T-helper 1 cell treated with Interleukin-12 subunit alpha and Interleukin-12 subunit beta and Interleukin-4 antibody, amounts not matched to agents 30 ng/mL and 1 ng/mL, for 36 hours (primary cell): ENCODE measurements at regions not wholly inside any gene's neighbourhood (a gene's known extent, or its start where the extent isn't known, plus 50 kb on each side); places are given as distances from the start of the nearest gene placed in this dataset.

ENCODE experiments used
- intact Hi-C: fragments of 100-400 bp; cut with micrococcal nuclease; formaldehyde crosslinking; loops from one replicate; pipeline ENCODE4 v1.15.1; 2024

DNA sequence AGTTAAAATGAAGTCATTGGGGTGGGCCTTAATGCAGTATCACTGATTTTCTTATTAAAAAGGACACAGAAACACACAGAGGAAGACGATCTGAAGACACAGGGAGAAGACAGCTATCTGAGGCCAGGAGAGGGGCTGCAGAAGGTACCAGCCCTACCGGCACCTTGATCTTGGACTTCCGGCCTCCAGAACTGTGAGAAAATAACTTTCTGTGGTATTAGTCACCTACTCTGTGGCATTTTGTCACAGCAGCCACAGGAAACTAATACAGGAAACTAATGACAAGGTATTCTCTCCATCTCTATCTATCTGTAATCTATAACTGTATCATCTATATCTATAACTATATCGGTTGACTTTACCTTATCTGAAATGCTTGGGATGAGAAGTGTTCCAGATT lies 1149.5 kb downstream of the BCL11B start:
- intact Hi-C loops: no loop called here

DNA sequence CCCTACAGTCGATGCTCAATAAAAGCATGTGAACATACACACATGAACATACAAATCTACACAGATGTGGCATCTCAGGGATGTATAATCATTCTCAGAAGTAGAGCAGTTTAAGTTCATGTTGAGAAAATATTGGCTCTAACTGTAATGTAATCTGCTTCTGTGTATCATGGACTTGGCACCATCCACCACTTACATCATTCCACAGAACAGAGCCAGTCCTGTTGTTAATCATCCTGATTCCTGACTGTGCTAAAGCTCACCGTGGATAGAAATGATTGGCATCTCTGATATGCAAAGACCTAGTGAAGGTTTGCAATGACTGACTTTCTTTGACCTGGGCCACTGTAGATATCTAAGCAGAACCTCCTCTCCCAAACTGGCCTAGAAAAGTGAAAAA lies 1141.3 kb downstream of the BCL11B start:
- intact Hi-C loops: loop anchor here (10.0 kb wide), 3 partner anchors 444 to 836 kb away; no protein-coding TSS in a partner anchor

DNA sequence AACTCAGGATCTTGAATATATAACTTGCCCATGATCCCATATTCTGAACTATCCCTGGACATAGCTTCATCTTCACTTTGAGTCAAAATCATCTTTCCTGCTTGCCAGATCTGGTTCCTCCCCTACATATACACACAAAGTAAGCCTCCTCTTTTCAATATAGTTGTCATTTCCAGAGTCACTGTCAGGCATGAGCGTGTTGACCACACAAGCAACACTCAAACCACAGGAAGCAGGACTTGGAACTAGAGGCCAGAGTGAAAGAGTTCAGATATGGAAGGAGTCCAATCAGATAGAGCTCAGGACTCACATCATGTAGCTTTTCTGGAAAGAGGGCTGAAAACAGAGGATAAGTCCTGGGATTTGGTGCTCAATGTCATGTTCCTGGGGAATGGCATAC lies 1140.6 kb downstream of the BCL11B start:
- intact Hi-C loops: loop anchor here (10.0 kb wide), 3 partner anchors 443 to 837 kb away; no protein-coding TSS in a partner anchor

DNA sequence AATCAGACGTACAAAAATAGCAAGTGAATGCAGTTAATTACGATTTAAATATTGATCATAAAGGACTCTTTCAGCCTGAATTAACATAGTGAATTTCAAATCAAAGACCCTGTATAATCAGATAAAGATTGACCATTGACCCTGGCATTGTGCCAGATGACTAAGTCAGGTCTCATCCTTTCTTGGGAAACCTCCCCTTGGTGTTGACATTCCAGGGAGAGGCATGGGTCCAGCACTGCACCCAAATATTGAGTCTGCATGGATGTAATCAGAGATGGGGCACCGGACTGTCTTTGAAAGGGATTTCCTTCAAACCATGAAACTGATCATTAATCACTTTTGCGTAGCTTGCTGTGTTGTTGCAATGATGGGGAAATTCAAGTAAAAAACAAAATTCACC lies 1138.2 kb downstream of the BCL11B start:
- intact Hi-C loops: loop anchor here (10.0 kb wide), 3 partner anchors 441 to 839 kb away; no protein-coding TSS in a partner anchor

DNA sequence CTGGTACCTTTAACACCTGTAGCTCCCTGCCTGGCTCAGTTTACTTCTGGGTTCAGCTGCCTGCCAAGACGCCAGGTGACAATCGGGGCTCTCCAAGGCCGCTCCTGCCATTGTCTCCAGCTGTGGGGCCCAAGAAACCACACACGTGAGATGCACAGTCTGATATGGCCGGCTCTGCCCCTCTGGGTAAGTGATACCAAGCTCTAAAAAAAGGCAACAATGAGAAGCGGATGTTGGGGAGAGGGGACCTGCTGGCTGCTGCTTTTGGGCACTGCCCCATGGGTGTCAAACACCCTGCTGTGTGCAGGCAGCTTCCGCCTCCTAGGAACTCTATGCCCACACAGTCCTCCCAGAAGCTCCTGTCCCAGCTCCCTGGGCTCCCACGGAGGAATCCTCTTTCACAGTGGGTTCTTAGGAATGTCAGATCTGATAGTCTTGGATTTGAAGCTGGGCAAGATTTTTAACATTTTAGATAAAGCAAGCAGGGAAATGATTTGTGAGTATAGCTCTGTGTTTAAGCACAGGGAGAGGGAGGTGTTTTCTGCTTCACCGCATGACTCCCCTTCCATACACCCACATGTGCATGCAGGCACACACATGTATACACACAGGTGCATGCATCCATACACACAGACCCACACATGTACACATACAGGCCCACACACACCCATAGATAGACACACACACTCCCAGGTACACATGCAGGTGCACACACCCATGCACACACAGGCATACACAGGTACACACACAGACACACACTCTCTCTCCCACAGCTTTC lies 1135.8 kb downstream of the BCL11B start:
- intact Hi-C loops: loop anchor here (5.0 to 10.0 kb wide), 10 partner anchors 236 to 959 kb away; no protein-coding TSS in a partner anchor

DNA sequence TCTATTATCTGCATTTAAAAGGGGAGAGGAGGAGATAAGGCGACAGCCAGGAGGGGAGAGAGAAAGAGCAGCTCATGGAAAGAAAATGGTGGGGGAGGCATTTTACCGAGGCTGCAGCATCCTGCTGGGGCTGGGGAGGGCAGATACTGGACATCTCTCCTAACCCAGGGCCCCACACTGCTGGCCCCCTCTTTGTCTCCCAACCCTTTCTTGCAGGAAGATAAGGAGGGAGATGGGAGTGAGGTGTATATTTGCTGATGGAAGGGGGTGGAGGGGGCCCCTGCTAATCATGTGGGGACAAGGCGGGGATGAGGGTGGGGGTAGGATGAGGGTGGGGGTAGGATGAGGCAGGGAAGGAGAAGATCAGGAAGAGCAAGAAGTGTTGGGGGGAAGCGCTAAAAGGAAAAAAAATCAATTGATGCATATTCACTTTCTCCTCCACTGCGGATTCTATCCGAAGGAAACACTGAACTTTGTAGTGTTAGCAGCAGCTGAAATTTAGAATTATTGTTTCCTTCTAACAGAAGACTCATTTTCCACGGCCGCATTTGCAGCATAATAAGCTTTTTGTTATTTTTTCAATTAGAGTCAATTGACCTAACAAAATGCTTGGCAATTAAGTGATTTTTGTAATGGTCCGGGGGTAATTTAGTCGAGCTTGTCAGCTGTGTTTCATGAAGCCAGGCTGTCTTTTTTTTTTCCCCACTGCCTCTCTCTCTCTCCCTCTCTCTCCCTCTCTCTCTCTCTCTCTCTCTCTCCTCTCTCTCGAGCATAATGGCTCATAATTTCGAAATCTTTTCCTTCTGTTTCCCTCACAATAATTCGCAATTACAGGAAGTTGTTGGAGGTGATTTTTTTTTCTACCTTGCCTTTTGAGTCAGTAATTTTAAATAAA lies 1134.6 kb downstream of the BCL11B start:
- intact Hi-C loops: loop anchor here (1.0 to 10.0 kb wide), 19 partner anchors 40 to 1277 kb away; partner anchors contain the start of gene BCL11B

DNA sequence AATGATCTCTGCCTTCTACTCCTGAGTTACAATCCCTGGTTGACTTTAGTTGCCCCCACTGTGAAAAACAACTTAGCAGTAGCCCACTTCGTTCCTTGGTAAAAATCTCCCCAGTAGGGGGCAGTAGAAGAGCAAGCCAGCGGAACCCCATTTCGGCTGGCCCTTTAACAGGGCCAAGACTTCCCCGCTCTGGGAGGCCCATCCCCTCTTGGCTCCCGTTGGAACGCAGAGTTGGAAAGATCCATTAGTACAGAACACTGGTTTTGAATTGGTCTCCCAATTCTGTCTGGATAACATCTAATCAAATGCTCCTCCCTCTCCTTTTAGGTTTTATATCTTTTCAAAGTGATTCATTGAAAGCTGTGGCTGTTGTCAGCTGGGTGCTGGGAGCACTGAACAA lies 1133.3 kb downstream of the BCL11B start:
- intact Hi-C loops: loop anchor here (1.0 to 10.0 kb wide), 19 partner anchors 39 to 1276 kb away; partner anchors contain the start of gene BCL11B

DNA sequence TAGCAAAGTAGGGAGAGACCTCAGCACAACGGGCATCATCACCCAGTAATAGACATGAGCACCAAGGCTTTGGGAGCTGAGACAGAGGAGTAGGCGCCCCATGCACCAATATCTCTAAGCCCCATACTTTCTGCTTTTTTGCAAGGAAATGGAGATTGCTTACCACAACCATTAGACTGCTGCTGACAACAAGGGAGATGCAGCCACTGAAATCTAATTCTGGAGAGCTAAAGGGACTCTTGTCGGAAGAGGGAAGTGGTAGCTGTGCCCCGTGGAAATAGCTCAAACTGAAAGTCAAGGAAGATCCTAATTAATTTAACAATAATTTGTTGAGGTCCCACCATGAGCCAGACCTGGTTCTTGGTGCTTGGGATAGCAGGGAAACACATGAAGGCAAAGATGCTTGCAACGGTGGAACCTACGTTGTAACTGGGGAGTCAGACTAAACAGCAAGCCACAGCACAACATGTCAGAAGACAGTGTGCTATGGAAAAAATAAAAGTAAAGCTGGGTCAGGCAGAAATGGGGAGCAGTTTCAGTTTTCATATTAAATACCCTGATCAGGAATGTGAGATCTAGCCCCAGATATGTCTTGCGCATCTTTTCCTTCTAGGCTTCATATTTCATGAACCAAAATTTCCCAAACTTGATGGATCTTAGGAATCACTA lies 1131.0 kb downstream of the BCL11B start:
- intact Hi-C loops: loop anchor here (1.0 to 10.0 kb wide), 3 partner anchors 86 to 1344 kb away; partner anchors contain the start of gene VRK1

DNA sequence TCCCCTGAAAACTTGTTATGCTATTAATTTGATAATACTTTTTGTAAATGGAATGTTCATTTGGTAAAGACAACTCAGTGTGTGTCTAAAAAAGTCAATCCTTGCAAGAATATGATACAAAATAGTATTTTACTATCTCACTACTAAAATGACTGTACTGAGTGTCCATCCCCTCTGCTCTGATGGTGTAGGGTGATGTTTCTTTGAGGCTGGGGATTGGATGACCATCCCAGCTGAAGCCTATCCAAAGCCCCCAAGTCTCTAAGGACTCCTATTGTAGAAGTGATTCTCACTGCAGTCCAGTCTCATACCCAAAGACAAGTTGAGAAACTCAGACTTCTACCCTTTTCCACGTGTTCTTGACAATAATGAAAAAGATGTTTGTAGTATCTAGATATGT lies 1128.4 kb downstream of the BCL11B start:
- intact Hi-C loops: loop anchor here (5.0 to 10.0 kb wide), 2 partner anchors 211 to 1346 kb away; partner anchors contain the start of gene VRK1

DNA sequence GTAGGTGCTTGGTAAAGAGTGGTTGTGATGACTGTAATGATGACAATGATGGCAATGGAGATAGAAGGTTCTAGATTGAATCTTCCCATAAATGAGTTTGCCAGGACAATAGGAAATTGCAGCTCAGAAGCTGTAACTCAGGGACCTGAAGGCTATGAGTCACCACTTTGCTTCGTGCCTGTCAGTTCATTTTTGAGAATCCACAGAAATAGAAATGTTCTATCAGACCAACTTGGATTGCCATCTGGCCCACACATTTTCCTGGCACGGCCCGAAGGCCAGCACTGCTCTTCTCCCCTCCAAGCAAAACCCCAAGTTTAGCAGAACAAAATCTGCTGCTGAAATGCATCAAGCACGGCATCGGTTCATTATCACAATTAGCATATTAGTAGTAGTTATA lies 1127.0 kb downstream of the BCL11B start:
- intact Hi-C loops: loop anchor here (5.0 to 10.0 kb wide), 2 partner anchors 210 to 1348 kb away; partner anchors contain the start of gene VRK1

DNA sequence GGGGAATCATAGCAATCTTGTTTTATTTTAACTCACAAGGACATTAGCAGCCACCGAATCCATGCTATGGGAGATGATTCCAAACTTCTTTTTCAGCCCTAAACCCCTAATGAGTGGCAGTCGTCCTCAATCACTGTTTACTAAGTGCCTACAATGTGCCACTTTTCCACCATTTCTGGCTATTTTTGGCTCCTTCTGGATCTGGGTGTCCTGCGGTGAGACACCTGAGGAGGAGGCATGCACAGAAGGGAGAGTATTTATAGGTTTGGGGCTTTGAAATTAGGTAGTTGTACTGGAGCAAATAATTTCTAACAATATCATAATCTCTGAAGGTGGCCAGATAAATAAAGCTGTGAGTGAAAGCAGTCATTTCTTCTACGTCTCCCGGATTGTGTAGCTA lies 1125.6 kb downstream of the BCL11B start:
- intact Hi-C loops: loop anchor here (10.0 kb wide), 1 partner anchor 208 kb away; no protein-coding TSS in a partner anchor

DNA sequence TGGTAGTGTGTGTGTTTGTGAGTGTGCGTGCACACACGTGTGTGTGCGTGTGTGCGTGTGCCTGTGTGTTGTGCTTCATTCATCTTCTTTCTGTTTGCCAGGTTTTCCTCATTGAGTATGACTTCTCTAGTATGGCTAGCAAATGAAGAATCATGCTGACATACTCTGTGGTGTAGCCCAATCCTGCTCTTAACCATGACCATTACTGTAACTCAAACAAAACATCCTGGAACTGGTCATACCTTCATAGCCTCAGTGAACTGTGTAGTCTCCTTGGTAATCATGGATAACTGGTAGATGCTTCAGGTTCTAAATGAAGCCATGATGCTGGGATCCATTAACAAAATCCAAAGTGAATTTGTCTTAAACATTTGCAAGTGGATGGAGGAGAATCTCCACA lies 1117.7 kb downstream of the BCL11B start:
- intact Hi-C loops: no loop called here

DNA sequence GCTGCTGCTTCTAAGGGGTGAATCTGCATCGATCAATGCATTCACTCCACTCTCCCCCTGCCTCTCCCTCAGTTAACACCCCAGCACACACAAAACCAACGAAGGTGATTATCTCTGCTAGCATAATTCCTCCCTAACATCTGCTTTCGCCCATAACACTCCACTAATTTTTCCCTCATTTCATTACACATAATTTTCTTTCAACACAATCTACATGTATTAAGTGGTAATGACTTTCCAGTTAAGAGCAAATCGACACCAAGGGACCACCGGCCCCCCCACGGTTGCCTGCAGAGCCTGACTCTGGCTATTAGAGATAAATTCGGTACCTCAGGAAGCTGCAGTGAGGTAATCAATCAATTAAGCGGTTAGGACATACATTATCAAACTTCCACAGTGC lies 1115.6 kb downstream of the BCL11B start:
- intact Hi-C loops: no loop called here

DNA sequence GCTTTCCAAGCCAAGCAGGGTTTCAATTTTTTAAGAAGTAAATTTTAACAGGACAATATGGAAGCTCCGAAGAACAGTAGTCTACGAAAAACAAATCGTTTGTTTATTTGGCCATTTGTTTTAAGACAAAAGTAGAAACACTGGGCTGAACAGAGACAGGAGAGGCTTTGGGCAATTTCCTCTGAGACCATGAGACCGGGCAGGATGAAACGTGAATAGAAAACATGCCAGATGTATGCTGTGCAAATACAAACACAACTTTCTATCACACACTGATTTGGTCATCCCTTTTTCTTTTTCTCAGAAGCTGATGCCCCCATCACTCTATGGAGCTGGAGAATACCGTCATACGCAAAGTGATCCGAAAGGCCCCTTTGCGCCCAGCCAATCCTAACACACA lies 1111.1 kb downstream of the BCL11B start:
- intact Hi-C loops: no loop called here

DNA sequence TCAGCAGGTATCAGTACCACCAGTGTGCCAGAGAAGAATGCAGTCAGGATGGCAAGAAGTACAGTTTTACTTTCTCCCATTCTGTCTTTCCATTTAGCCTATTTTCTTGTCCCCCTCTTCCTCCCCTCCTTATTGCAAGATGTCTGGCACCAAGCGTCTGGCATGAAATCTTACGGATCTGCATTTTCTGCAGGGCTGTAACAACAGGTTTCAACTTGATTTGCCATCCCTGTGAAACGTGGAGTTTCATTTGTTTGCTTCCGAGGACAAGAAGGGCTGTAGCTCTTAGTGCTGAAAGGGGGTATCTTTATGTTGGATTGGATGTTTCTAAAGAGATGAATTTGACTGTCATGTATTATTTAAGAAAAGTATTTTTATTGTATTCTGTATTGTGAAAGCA lies 1110.6 kb downstream of the BCL11B start:
- intact Hi-C loops: no loop called here

DNA sequence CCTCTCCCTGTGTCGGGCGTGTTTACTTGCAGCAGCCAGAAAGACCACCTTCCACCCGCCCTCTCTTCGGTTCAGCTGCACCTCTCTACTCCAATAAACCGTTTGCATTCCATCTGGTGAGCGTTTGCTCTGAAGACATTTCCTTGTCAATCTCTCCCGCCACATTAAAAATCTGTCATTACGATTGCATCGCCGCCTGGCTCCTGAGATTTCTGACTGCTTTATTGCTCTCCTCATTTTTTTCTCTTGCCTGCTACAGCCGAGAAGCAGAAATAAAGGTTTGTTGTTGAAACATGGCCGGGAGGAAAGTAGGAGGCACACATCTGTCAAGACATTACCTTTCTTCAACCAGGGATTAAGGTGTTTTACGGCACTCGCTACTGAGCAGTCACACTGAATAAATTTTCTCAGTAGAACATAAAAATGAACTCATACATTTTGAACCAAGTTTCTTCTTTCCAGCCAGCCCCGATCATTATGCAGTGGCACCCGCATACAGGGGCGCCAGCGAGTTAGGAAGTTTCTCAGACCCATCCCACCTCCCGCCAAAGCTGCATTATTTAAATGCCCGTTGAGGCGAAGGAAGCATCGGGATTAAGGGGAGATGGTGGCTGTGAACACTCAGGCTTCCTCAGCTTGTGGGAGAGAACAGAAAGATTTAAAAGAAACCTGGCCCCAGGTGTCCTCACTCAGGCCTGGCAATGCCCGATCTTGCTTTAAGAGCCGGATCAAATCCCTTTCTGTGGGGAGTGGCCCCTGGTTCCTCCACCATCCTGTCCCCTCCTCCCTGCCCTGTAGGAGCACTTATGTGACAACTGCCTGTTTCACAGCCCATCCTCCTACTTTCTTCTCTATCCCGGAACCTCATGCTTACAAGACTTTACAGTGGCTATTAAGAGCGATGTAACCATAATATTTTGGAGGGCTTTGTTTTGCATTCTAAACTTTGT lies 1108.9 kb downstream of the BCL11B start:
- intact Hi-C loops: no loop called here

DNA sequence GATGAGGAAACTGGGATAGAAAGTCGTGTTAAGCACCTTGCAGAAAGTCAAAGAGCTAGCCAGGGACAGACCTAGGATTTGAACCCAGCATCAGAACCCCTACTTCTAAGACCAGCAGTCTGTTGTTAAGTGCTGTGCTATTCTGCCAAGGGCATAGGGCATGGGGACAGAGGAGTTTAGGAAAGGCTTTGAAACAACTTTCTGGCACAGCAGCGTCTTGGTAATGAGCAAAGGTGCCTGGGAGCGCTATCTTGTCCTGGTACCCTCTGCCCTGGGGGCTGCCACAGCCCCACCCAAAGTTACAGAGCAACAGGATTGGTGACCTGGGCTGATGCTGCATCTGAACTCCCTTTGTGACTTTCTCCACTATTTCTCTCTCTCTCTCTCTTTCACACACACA lies 1108.1 kb downstream of the BCL11B start:
- intact Hi-C loops: no loop called here

DNA sequence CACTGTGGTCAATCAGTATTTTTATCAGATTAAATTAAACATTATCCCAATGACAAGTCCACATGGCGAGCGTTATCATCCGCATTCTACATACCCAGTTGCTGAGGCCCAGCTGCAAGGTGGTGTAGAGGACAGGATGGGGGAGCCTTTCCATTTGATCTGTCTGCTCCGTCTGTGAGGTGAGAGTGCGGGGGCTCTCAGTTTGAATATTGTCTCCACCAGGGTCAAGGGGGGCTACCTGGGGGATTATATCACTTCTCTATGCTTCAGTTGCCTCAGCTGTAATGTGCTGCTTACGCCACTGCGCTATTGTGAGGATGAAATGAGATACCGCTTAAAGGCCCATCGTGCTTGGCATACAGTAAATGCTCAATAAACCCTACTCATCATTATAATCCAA lies 1106.0 kb downstream of the BCL11B start:
- intact Hi-C loops: no loop called here

DNA sequence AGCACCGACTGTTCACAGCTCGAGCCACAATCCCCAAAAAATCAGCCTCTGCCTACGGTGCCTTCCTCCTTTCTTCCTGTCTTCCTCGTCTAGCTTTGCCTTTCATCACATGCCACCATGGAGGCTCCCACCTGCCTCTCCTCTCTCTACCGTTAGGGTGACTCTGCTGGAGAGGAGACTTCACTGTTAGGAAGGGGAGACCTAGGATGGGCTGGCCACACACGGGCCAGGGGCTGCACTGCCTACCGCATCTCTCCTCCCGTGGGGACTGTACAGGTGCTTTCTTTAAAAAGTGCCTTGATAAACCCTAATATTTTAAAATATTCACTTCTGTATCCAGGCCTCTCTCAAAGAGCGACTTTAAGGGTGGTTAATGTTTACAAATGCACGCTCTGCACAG lies 1104.7 kb downstream of the BCL11B start:
- intact Hi-C loops: no loop called here

DNA sequence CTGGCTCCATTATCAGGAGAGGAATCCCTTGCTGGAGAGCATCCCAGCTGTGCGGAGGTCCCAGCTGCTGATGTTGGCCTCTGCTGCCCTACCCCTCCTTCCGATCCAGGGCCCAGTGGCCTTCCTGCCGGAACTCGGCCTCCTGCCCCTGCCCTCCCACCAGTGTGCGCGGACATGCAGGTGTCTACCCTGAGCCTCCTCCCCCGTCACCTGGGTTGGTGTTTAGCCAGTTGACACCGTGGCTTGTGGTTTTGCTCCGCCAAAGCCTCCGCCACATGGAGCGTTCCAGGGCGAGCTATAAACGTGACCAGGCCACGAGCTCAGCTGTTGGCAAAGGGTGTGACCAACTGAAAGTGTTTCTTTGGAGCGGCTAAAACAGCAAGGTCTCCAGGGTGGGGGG lies 1104.3 kb downstream of the BCL11B start:
- intact Hi-C loops: no loop called here
